NCI-H128 (cell line): ENCODE measurements at regions not wholly inside any gene's neighbourhood (a gene's known extent, or its start where the extent isn't known, plus 50 kb on each side); places are given as distances from the start of the nearest gene placed in this dataset.

Source experiments
- DNase-seq: peaks from one replicate; lab custom pipeline; 2025; ENCODE audit not compliant: unreplicated experiment; lab: John Stamatoyannopoulos, UW

DNA sequence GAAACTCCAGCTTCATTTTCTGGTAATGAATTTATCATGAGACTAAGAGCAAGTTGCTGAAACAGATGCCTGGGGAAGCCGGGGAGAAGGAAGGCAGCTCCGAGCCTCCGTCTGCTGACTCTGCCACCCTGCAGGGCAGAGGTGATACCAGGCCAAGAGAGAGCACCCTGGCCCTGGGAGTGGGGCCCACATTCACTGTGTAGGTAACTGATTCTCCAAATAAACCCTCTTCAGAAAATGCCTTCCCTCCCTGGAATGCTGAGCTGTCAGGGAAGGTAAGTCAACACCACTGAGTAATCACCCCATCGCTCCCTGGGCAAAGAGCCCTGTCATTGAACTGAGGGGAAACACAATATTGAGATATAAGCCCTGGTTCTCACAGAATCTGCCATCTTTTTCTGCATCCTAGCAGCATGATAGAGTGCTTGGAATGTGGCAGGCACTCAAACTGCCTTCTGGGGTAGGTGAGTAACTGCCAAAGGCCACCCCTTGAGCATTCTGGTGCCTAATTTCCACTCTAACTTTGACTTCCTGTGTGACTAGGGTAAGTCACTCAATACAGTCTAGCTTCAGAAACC lies 147.6 kb downstream of the SPATA19 start:
- no peak for DNase-seq

DNA sequence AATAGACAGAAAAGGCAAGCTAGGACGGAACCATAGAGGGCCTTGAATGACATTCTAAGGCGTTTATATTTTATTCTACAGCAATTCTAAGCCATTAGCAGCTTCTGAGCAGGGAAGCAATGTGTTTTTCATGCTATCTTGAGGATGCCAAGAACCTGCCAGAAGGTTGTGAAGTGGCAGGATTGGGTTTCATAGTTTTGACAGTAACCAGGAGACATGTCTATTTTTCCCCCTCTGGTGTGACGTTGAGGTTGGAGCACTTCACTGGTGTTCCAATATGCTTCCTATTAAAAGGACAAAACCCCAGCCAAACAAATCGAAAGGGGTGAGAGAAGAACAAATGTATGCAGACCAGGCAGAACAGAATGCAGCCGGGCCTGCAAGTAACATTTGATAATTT lies 148.2 kb downstream of the SPATA19 start:
- DNase-seq = no peak

DNA sequence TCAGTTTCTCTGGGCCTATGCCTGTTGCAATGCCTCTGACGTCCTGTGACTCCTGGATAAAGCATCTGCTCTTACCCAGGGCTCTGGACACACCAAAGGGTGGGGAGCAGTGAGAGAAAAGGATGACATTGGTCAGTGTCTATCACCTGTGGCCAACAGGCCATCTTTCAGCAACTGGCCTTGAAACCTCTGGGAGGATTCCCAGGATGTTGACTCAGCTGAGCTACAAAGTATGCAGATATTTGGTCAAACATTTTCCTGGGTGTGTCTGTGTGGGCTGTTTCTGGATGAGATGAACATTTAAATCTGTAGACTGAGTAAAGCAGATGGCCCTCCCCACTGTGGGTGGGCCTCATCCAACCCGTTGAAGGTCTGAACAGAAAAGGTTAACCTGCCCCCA lies 149.9 kb downstream of the SPATA19 start:
- DNase-seq = no peak

DNA sequence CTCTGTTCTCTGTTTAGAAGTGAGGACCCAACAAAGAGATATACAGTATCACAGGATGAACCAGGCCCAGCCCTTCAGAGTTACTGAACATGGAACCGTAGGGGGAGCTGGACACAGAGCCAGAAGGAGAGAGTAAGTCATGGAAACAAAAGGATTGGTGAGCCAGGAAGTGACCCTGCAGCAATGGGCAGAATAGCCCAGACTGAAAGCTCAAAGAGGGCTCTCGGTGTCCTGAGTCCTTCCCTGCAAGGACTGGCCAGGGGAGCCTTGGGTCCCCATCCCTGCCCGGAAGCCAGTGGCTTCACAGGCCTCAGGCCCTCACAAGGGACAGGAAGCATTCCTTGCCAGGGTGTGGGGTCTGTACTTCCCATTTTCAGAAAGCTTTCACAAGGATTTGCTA lies 150.6 kb downstream of the SPATA19 start:
- no peak for DNase-seq

DNA sequence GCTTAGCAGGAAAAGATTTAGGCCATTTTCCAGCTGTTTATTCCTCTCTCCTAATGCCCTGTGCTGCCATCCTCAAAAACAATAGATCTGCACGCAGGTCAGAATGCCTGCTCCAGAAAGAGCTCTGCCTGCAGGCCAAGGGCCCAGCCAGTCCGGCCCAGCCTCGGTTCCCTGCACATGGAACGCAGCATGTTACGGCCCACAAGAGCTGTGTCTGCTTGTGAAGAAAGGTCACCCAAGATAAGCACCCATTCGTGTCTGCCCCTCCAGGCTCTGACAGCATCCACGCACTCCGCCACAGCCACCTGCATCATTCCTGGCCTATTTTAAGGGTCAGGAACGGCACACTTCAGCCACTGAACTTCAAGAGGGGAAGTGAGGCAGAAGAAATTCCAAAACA lies 152.2 kb downstream of the SPATA19 start:
- DNase-seq = no peak

DNA sequence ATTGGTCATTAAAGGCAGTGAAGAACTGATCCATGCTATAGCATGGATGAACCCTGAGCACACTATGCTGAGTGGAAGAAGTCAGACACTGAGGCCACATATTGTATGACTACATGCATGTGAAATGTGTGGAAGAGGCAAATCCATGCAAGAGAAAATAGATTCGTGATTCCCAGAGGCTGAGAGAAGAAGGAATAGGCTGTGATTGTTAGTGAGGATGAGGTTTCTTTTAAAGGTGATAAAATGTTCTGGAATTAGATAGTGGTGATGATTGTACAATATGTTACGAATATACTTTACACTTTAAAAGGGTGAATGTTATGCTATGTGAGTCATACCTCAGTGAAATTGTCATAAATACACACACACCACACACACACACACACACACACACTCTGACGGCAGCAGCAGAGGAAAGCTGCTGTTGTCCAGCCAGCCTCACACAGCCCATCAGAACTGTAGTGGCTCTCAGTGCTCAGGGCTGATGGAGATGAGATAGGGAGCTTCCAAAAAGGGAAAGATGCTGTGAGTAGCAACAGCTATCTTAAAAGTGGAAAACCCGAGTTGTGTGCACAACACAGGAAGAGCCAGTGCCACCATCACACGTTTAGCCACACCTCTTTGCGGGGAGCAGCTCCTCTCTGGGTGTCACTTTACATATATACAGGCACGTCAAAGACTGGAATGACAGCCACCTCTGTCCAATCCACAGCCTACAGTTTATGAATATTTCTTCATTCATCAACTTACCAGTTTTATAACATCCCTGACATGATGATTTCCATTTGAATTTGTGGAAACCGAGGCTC lies 153.0 kb downstream of the SPATA19 start:
- DNase-seq = no peak

DNA sequence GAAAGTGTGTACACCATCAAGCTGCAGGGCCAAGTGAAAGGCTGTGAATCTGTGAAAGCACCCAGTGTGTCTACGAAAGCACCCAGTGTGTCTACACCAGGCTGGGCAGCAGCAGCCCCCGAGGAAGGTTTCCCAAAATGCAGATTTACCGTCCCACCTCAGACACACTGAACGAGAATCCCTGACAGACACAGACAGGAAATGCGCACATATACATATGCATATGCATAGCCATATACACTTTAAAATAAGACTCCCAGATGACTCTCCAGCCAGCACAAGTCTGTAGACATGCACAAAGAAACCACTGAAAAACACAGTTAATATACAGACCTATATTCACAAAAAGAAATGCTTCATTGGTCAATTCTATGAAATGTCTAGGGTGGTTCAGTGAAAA lies 155.5 kb upstream of the OPCML start:
- DNase-seq = no peak

DNA sequence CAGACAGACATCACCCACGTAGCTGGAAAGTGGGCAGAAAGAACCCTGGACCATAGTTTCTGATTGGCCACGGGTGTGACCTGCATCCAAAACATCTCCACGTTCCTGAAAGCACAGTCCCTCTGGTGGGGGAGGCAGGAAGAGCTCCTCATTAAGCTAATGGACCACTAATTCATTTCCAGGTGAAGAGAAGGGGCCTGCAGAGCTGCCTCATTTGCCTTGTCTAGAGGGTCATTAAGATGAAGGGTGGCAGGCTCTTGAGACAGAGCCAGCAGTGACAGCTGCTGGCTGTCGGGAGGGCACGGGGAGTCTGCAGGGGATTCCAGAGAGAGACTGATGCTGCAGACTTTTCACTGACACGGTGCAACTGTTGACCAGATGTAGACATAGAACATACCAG lies 149.6 kb upstream of the OPCML start:
- DNase-seq = peak; percentile 11

DNA sequence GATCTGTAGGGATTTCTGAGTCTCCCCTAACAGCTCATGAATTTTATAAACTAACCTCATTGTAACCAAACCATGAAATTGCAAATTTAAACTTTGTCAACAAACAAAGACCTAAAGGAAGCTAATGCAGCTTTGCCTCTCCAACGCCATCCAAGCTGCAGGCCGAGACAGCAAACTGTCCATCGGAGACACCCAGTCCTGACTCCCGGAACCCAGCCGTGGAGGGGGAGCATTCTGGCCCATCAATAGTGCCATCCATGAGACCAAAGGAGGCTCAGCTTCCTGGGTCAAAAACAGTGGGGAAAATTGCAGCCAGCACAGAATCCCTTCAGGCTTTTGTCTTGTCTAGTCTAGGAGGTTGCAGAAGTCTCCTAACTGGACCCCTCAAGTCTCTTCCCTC lies 147.6 kb upstream of the OPCML start:
- DNase-seq = no peak

DNA sequence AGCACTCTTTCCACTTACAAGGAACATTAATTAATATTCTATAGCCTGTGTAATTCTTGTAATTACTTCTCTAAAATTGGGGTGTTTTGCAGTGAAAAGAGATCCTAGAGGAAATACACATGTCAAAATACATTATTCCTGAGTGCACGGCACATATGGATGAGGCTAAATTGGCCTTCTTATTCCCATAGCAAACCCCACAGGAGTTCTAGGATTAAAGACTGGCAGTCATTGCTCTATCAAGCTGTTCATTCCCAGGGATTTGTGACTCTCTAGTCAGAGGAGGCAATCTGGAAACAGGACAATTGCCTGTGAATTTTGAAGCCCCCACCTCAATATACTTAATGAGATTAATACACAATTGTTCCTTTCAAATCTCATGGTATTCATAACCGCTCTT lies 145.9 kb upstream of the OPCML start:
- DNase-seq = no peak

DNA sequence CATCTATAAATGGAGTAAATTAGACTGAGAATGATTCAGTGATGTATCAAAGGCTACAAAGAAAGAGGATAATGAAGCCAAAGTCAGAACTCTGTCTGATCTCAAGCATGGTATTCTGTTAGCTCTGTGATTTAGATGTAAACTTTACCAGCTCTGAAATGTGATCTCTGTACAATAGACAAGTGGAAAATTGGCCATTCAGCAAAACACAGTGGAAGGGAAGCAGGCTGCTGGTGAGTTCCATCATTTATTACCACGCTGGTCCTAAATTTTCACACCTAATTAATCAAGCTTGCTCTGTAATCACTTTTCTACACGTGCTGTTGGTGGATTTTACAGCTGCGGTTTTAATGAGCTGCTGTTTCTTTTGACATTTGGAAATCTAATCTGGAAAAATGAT lies 145.1 kb upstream of the OPCML start:
- no peak for DNase-seq

DNA sequence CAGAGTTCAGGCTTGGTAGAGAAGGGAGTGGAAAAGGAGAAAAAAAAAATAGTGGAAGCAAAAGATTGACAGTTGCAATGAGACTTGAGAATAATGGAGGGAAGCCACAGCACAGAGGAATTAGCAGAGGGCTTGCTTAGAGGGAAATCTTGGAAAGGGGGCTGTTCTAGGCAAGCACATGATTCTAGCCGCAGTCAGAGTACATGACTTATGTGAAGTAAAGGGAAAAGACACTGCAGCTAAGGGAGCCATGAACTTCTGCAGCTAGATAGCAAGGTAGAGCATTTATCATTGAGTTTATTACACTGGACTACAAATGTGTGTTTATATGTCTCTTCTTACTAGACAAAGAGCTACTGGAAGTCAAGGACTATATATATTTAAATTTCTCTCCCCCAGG lies 144.0 kb upstream of the OPCML start:
- no peak for DNase-seq

DNA sequence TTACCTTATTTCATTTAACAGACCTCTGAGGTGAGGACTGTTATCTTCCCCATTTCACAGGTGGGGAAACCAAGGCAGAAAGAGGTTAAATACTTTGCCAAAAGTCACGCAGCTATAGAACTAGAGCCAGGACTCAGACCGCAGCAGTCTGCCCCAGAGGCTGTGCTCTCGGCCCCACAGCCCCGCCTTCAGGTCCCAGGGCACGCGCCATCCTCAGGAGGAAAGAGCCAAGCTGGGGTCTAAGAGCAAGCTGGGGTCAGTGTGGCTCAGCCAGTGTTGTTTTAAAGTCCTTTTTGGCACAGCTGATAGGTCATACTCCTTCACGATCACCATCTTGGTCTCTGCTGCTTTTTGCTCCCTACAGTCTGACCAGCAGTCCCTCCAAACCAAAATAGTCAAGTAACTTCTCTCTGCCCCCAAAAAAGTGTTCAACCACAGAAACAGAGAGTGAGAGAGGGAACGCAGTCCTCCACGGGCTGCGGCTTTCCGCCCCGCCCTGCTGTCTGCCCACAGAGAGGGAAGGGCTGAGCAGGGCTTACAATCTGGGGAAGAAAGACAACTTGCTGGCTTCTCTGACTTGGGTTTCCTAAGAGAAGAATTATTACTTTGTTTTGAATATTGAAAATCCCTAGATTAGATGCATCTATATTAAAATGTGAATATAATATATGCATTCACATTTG lies 137.2 kb upstream of the OPCML start:
- no peak for DNase-seq

DNA sequence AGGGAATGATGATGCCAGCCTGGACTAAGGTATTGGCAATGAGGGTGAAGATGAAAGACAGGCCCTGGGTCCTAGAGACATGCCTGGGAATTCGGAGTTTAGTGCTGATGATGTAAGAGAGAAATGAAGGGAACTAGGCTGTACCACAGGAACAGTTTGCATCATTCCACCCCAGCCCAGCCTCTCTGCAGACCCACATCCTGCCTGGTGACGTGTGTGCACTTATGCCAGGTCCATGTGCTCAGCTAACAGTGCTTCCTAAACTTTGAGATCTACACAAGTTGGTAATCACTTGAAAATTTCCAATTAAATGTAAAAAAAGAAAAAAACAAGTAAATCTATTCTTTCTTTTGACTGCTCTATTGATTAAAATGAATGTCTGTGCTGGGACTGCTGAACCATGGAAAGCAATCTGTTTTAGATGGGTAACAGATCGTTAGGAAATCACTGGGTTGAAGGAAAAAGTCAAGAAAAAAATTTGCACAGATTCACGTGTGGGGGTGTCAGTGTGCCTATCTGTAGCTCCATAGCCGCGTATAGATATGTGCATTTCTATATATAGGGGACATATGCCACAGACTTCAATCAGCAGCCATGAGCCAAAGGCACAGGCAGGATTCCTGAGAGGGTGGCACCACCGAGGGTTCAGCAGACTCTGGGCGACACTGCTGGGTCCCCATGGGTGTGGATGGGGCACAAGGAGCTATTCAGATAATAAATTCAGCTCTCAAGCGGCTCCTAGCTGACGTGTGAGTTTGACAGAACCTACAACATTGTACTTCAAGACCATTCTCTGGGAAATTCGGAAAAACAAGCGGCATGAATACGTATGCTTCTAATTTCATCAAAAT lies 131.1 kb upstream of the OPCML start:
- DNase-seq = no peak

DNA sequence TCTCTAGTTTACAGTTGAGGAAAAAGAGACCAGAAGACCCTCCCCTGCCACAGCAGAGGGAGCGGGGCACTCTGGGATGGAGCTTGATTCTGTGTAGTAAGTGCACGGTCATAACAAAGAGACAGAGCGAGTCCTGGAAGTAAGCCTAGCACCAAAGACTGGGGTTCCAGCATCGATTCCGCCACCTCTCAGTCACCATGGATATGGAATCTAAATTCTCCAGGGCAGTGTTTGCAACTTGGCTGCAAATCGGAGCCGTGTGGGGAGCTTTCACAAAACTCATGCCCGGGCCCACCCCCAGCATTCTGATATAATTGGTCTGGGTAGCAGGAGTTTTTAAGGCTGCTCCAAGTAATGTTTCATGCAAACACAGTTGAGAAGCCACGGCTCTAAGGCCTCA lies 129.5 kb upstream of the OPCML start:
- DNase-seq = no peak

DNA sequence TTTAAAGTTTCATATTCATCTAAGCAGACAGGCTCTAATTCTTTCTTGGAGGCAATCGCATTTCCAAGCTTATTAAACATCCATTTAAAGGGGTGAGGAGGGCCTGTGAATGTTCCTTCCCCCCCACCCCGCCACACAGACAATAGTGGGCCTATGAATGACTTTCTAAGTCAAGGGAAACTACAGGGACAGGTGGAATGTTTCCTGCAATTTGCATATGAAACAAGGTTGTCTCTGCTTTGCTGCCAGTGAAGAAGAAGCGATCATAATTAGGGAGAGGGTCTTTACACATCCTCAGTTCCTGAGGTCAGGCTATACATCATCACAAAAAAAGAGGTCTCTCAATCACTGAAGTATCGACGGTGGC lies 127.9 kb upstream of the OPCML start:
- DNase-seq = no peak

DNA sequence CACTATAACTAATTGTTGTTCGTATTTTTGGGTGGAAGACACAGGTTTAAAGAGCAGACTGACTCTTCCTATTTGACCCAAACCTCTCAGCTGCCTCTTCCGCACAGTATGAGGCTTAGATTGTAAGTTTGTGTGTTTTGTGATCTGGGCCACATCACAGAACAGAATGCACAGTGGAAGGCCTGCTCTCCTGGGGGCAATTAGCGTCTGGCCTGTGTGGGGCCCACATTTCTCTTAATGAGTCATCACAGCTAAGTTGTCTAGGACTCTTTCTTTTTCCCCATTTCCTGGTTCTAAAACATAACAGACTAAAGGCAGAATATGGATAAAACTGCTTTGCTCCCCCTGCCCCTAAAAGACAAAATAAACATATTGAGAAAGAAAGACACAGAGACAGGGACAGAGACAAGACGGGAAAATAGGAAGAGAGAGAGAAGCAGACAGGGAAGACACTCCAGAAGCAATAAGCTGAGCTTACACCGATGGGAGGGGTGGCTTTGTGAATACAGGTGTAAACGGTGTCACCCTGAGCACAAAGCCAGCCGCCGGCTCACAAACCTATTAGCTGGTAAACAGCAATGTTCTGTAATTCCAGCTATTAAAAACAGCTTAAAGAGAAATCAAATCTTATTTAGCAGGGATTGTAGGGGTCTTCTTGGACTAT lies 127.4 kb upstream of the OPCML start:
- no peak for DNase-seq

DNA sequence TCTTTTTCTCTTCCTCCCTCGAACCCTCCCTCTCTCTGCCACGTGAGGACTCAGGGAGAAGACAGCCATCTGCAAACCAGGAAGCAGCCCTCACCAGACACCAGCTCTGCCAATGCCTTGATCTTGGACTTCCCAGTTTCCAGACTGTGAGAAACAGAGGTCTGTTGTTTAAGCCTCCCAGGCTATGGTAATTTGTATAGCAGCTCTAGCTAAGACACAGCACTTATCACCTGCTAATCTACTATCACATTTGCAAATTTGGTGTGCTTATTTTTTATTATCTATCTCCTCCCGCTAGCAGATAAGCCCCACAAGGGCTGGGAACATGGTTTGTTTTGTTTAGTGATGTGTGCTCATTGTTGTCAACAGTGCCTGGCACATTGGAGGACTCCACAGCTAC lies 124.8 kb upstream of the OPCML start:
- no peak for DNase-seq

DNA sequence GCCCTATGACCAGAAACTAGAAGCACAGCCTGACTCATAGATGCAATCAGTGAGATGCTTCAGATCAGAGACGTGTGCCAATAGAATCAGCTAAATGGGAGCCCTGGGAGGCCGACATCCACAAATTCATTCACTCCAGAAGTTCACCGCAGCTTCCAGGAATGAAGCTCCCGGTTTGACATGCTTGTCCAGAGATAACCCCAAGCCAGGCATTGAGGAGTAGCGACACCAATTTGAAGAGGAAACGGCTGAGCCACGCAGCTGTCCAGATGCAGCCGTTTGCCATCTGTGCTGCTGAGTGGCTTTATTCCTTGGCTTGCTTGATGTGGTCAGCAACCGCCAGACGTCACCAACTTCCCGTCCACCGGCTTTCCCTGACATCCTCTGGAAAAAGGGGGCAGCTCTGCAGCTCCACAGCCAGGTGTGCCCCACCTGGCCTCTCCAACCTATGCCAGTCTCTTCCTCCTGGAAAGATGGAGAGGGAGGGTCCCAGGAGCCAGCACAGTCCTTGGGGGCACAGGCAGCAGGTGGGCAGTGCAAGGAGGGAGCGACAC lies 123.9 kb upstream of the OPCML start:
- DNase-seq = no peak

DNA sequence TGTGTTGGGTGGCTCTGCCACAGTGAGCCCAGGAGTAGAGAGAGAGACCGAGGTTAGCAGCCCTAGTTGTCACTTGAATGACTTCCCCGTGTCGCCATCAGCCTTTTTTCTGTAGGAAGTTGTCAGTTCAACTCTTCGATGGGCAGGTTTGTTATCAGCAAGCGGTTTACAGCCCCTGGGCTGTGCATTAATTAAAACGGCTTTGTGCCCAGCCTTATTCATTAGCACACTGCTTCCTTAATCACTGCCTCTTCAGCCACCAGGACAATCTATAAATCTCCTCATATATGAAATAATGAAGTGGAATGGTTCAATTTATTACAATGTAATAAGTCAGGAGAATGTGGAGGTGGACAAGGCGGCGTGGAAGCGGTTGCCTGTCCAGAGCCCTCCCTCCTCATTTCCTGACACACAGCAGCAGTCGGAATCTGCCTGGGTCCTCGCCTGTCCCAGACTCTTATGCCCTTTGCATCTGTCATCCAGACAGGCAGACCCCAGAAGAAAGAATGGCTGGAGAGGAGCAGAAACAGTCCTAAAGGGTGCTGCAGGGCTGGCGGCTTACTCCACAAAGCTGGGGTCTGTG lies 122.4 kb upstream of the OPCML start:
- DNase-seq = no peak
